AG04449 (cell line): ENCODE measurements at regions not wholly inside any gene's neighbourhood (a gene's known extent, or its start where the extent isn't known, plus 50 kb on each side); places are given as distances from the start of the nearest gene placed in this dataset.

ENCODE experiments used
- CTCF ChIA-PET: fragments of 350-600 bp; formaldehyde crosslinking; extraction: SDS; loops from one replicate; lab custom pipeline; 2021; ENCODE audit warnings: antibody characterized with exemption; lab: Yijun Ruan, JAX
- POLR2A ChIA-PET: fragments of 400-600, 350-600 bp; formaldehyde crosslinking; extraction: SDS; loops from one replicate; lab custom pipeline; 2020; ENCODE audit warnings: antibody characterized with exemption, inconsistent platforms; lab: Yijun Ruan, JAX
- DNase-seq: peaks from one replicate; pipeline ENCODE4 v3.0.0-alpha.2; 2010; ENCODE audit warnings: low read depth, low spot score
- H3K4me3 ChIP-seq: 2 replicates; pipeline ENCODE4 v1.5.1; 2011; ENCODE audit warnings: low read depth, mild to moderate bottlenecking, control low read depth, low read length
- TF ChIP-seq, protein P1 (sequence below): IDR thresholded peaks from one replicate; pipeline ENCODE4 v1.5.1; 2011; ENCODE audit warnings: mild to moderate bottlenecking, moderate library complexity, low read length, control low read depth, inconsistent platforms; ENCODE audit not compliant: insufficient read depth; ENCODE audit errors: missing control alignments

DNA sequence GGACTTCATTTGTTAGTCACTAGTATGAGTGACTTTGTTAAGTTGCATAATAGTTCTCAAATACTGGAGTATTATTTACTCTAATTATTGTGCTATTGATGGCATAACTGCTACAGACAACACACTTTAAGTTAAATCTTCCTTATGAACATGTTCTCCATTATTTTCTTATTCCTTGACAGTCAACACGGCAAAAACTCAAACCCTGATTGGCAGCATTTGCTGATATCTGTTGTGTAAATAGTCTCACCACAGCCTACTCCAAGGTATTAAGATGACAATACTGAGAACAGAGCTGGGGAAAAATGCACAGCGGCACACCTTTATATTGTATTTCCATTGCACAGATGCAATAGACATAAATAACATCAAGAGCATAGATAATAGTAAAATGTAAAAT, 568.0 kb upstream of the AADAT start:
- ChIA-PET CTCF (no interaction called here), POLR2A (no interaction called here)
- DNase-seq: no peak
- no peak overlapping the region for H3K4me3 ChIP-seq
- TF ChIP-seq, protein P1, sequence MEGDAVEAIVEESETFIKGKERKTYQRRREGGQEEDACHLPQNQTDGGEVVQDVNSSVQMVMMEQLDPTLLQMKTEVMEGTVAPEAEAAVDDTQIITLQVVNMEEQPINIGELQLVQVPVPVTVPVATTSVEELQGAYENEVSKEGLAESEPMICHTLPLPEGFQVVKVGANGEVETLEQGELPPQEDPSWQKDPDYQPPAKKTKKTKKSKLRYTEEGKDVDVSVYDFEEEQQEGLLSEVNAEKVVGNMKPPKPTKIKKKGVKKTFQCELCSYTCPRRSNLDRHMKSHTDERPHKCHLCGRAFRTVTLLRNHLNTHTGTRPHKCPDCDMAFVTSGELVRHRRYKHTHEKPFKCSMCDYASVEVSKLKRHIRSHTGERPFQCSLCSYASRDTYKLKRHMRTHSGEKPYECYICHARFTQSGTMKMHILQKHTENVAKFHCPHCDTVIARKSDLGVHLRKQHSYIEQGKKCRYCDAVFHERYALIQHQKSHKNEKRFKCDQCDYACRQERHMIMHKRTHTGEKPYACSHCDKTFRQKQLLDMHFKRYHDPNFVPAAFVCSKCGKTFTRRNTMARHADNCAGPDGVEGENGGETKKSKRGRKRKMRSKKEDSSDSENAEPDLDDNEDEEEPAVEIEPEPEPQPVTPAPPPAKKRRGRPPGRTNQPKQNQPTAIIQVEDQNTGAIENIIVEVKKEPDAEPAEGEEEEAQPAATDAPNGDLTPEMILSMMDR: no peak

DNA sequence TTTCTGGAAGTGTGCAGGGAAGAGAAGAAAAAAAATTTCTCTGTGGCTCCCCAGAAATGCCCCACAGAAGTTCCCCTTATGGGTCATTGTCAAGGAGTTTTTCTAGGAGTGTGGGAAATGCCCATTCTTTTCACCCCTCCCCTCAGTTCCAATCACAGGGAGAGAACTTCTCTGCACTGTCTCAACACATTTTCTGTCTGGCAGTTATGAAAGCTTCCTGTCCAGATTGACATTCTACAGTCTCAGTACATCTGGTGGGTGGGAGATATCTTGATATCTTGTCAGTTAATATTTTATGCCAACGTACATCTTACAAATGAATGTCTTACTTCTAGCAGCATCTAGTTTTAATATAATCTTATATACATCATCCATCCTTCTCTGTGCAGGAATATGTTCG, 566.8 kb upstream of the AADAT start:
- H3K4me3 ChIP-seq: no peak overlapping the region
- DNase-seq: no peak
- TF ChIP-seq, protein P1: no peak
- ChIA-PET POLR2A (no interaction called here), CTCF (no interaction called here)

DNA sequence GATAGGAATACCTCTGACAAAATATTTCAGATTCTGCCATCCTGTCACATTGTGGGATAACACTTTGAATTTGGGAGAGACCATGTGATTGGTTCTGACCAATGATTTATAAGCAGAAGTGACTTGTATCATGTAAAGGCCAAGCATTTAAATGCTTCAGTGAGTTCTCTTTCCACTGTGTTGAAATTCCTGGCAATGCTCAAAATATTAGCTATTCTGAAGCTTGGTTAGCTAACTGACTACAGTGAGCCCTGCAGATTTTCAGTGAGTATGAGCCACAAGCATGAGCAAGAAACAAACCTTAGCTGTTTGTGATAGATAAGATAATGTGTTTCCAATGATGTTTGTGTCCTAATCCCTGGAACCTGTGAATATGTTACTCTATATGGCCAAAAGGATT, 562.8 kb upstream of the AADAT start:
- CTCF ChIA-PET: interaction anchor here (0.8 kb wide), 1 partner anchor 393 kb away, joined by 3 read pairs; no protein-coding TSS in a partner anchor
- DNase-seq: peak; percentile 21
- TF ChIP-seq, protein P1: no peak
- H3K4me3 ChIP-seq: no peak overlapping the region
- POLR2A ChIA-PET: no interaction called here

DNA sequence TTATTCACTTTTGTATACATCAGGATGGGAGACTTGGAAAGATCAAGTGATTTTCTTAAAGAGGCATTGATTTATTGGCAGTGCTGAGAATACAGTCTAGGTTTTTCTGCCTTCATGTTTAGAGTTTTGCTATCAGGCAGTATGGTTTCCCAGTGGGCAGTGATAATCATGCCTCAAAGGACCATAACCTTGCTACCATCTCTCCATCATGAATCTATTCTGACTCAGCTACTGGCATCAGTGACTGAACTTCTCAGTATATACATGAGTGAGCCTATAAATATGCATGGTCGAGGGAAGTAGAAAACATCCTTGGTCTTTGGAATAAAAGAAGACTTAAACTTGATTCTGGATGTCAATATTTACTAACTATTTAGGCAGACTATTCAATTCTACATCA, 562.0 kb upstream of the AADAT start:
- CTCF ChIA-PET: no interaction called here
- peak; percentile 23 for DNase-seq
- no peak overlapping the region for H3K4me3 ChIP-seq
- POLR2A ChIA-PET: no interaction called here
- TF ChIP-seq, protein P1: no peak

DNA sequence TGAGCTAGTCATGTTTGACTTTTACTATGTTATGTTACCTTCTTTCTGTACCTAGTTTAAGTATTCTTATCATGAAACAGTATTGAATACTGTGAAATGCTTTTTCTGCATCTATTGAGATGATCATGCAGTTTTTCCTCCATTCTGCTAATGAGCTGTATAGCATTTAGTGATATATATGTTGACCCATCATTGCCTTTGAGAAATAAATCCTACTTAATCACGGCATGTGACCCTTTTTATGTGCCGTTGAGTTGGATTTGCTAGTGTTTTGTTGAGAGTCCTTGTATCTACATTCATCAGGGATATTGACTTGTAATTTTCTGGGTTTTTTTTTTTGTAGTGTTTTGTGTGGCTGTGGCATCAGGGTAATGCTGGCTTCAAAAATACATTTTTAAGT, 537.7 kb upstream of the AADAT start:
- ChIA-PET CTCF (no interaction called here), POLR2A (no interaction called here)
- TF ChIP-seq, protein P1: no peak
- DNase-seq: no peak
- H3K4me3 ChIP-seq: no peak overlapping the region

DNA sequence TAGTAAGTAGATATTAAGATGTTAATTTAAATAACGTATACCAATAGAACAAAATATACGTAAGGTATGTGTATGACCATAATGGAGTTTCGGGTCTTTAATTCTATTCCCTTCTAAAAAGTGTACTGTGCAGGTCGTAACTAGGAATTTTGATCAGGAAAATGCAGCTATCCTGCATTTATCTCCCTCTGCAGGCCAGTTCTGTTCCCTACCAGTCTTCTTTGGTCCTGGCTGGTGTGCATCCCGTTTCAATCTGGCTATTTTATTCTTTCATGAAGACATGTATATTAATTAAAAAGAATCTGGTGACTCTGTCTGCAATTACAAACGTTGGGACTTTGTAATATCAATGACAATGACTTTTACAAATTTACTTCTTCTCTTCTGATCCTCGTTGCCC, 534.1 kb upstream of the AADAT start:
- TF ChIP-seq, protein P1: peak; percentile 1
- ChIA-PET POLR2A (no interaction called here), CTCF (no interaction called here)
- DNase-seq: no peak
- no peak overlapping the region for H3K4me3 ChIP-seq
